HPDE6-E6E7 (cell line): ENCODE measurements at regions not wholly inside any gene's neighbourhood (a gene's known extent, or its start where the extent isn't known, plus 50 kb on each side); places are given as distances from the start of the nearest gene placed in this dataset.

Source experiments
- DNase-seq: peaks from one replicate; pipeline ENCODE4 v3.0.0; 2011; ENCODE audit warnings: missing footprints; ENCODE audit errors: extremely low spot score

DNA sequence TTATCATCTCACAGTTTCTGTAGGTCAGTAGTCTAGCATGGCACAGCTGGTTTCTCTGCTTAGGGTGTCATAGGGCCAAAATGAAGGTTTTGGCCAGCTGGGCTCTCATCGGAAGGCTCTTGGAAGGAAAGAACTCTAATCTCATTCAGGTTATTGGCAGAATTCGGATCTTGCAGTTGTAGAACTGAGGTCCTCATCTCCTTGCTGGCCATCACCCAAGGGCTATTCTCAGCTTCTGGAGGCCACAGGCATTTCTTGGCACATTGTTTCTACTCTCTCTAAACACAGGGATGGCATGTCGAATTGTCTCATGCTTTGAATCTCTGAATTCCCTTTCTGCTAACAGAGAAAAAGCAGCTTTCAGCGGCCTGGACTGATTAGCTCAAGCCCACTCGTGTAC is 258.0 kb upstream of the SMARCA2 start:
- no peak for DNase-seq

DNA sequence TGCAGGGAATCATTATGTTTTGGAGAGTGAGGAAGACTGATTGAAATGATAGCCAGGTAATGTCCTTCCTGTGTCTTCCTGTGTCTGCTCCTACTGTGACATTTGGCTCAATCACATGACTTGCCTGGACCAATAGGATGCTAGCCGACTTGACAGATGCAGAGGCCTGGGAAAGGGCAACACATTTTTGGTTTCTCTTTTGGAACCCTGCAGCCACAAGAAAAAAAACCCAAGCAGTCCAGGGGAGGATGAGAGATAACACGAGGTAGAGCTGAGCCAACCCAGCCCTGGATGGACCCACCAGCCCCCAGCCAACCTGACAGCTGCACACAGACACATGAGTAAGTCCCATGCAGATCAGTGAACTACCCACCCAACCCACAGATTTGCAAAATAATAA is 256.1 kb upstream of the SMARCA2 start:
- no peak for DNase-seq

DNA sequence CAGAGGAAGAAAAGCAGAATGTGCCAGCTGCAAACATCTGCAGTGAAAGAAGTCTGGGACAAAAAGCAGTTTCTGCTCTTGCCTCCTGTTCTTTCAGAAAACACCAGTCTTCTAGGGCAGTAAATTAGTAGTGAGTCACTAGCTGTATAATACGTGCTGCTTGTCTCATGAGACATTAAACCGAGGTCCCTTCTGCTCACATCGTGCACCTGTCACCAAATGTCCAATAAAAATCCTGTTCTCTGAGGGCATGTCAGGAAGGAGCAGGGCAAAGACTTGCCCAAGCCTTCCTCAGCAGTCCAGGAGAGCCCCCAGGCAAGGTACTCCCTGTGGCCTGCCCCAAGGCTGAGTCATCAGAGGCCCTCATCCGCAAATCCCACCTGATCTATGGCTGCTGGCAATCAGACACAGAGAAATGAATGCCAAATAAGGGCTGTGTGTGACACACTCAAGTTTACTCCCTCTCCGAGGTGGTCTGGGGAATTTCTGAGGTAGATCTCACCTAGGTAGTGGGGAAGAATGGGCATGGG is 255.3 kb upstream of the SMARCA2 start:
- DNase-seq, result peak; percentile 0

DNA sequence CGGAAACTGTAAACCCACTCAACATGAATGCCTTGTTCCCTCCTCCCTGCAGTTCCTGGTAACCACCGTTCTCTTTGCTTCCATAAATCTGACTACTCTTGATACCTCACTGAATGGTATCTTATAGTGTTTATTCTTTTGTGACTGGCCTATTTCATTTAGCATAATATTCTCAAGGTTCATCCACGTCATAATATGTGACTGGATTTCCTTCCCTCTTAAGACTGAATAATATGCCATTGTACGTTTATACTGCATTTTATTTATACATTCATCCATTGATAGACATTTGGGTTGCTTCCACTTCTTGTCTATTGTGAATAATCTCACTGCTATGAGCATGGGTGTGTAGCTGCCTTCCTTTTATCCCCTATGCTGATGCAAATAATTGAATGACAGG is 253.3 kb upstream of the SMARCA2 start:
- DNase-seq, result no peak

DNA sequence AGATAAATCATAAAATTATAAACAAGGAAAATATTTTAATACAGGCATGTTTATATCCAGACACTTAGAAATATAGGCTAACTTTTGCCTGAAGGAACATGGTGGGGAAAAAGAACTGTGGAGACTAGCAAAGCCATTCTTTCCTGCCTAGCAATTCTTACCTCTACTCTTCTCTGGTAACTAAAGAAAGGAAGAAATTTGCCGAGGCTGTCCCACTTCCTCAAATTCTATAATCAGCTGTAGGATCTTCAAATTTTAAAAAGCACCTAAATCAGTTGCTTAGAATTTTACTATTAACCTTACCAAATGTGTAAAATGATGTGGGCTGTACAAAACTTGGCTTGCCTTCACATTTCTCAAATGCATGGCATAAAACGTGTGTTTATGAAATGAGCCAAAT is 249.1 kb upstream of the SMARCA2 start:
- DNase-seq, result no peak

DNA sequence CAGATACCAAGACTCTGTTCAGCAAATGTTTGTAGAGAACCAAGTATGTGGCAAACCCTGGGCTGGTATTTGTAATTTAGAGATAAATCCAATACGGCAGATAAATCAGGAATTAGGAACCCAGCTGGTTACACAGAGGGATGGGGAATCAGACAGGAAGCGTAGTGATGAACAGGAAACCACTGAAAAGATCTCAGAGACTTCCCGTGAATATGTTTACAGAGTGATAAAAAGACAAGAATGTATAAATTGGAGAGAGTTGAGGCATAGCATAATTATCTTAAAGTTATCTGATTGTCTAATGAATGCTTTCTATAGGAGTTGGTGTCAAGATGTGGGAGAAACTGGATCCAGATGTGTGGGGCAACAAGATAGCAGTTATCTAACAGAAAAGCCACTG is 246.6 kb upstream of the SMARCA2 start:
- DNase-seq, result no peak

DNA sequence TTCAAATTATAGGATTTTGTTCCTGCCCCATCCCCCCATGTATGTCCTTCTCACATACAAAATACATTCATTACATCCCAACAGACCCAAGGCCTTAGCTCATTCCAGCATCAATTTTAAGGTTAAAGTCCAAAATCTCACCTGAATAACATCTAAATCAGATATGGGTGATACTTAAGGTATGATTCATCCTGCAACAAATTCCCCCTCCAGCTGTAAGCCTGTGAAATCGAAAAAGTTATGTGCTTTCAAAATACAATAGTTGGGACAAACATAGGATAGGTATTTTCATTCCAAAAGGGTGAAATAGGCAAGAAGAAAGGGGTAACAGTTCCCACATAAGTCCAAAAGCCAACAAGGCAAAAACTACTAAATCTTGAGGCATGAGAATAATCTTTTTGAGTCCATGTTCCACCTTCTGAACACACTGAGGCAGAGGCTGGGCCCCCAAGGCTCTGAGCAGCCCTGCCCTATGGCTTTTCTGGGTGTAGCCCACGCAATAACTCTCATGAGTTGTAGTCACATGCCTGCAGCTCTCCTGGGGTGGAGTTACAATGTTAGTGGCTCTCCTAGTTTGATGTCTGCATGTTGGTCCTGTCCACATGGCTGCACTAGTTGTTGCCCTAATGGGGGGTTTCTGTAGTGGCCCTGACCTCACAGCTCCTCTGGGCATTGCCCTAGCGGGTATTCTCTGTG is 243.9 kb upstream of the SMARCA2 start:
- DNase-seq, result no peak

DNA sequence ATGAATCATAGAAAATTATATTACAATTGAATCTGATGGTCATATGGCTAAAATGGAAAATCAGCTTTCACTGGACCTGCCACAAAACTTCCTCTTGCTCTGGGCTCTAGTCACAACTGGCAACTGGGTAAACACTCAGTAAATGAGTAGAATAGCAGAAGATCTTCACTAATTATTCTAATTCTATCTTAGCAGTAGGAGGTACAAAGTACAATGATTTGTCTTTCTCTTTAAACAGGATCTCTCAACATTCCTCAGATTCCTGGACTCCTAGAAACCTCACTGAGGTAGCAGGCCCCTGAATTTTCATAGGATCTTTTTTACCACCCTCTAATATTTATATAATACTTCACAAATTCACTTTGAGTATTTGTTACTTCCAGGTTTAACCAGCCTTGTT is 239.9 kb upstream of the SMARCA2 start:
- DNase-seq, result no peak

DNA sequence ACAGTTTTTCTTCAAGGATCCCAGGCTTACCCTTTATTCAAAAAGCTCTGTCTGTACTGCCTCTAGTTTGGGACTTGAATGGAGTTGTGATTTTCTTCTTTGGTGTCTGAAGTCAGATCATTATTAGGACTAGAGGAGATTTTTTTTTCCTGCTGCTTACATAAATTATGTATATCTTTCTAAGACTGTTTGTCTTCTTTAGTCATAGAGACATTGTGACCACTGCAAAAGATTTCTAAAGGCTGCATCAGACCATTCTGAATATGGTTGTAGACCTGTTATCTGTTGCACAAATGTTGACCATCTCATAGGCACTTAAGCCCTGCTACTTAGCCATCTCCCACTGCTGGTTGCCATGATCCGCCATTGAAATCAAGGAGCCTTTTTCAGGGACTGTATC is 238.5 kb upstream of the SMARCA2 start:
- DNase-seq, result no peak

DNA sequence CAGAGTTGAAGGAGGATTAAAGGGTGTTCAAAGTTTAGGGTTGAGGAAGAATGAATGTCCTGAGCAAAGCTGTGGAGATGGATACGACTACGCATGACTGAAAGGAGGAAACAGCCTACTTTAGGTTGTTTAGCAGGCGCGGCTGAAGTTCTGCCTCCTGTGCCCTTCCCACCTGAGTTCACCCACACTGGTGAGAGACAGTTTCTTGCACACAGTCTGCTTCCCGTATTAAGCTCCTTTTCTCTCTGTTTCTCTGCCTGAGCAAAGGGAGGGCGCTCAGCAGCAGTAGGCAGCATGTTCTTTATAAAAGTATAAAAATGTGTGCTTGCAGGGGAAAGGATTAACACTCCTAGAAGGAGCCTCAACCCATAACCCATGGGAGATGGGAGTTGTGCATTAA is 224.0 kb upstream of the SMARCA2 start:
- no peak for DNase-seq

DNA sequence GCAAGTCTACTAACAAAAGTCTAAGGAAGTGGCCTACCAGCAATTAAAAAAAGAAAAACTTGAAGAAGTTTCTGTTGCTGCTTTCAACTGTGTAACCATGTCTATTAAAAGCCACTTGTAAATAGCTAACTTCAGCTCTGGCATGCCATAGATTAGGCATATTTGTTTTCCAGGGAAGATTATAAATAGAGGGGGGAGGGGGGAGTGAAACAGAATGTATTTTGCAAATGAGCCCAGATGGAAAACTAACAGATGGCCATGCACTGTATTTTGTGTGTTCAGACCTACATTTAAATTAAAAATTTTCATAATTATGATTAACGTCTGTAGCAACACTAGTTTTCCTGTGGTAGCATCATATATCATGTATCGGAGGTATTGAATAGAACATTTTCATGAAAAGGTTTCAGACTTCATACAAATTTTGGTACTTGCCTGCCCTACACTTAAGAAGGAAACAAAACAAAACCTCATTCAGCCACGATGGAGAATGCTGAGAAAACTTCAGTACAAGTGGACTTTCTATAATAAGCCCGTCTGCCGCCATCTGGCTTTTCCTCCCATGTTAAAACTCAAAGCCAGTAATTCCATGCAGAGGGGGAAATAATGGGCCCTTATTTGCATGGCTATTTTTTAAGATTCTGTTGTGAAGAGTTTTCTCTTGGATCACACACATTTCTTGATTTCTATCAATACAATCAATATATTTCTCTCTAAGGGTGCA is 220.4 kb upstream of the SMARCA2 start:
- no peak for DNase-seq

DNA sequence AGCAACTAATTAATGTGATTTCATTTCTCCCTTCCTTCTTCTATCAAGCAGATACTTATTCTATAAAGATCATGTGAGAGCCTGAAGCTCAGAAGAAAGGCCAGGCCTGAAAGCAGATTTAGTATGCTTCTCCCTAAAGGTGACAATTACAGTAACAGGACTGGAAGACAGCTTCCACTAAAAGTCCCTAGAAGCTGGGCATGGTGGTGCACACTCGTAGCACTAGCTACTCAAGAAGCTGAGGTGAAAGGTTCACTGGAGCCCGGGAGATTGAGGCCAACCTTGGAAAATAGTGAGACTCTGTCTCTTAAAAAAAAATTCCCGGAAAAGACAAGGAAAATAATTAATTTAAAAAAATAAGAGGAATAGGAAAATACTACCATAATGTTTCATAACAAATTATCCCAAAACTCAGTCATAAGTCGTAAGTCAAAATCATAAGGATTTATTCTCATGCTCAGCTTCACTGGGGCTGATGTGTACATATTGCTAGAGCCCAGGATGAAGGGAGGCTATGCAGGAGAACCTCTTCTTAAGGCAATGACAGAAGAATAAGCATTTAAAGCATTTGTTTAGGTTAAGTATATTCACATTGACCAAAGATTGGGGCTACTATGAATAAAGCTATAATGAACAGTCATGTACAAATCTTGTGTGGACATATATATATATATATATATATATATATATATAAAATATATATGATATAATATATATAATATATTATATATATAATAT is 210.8 kb upstream of the SMARCA2 start:
- no peak for DNase-seq

DNA sequence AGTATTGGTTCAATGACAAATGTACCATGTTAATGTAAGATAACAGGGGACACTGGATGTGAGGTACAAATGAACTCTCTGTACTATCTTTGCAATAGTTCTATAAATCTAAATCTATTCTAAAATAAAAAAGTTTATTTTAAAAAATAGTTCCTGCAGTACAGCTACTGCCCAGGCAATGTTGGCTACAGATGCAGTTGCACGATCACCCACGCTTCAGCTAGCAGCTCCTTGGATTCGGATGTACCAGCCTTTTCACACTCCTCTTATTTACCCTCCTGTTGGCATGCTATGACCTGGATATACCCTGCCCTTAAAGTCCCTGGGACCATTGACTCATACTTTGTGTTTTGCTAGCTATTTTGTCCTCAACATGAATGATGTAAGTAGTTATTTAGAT is 185.4 kb upstream of the SMARCA2 start:
- no peak for DNase-seq

DNA sequence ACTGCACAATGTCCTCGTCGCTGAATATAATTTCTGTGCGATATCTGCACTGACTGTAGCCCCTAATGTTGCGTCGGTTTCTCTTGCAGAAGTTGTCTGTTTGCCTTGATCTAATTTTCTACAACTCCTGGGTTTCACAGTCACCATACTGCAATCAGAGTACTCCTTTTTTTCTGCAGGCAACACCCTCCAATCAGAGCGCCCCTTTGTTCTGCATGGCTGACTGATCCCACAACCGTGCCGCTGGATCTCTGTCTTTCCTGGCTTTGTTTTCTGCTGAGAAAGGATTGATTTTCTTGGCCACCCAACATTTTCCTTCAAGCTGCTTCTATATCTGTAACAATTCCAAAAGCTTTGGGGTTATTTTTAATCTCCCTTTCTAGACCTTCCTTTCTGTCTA is 182.2 kb upstream of the SMARCA2 start:
- DNase-seq, result no peak

DNA sequence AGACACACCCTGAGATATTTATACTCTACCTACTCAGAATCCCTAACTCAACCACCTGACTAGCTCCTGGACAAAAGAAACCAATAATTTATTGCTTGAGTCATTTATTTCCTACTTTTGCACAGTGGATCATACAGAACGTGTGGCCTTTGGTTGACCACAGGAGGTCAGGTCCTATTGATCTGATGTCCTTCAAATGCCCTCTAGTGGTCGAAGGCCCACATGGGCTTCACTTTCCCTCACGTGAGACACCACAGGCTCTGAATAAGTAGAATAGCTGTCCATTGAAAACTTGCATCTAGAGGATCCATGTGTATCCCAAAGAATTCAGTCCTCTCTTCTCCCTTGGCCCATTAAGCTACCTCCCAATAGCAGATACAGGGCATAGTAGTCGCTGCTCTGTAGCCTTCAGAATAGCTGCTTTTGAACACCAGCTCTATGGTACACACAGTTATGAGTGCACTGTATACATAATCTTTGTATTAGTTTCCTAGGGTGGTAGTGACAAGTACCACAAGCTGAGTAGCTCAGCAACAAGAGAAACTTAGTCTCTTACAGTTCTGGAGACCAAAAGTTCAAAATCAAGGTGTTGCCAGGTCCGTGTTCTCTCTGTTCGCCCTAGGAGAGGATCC is 177.6 kb upstream of the SMARCA2 start:
- peak; percentile 4 for DNase-seq

DNA sequence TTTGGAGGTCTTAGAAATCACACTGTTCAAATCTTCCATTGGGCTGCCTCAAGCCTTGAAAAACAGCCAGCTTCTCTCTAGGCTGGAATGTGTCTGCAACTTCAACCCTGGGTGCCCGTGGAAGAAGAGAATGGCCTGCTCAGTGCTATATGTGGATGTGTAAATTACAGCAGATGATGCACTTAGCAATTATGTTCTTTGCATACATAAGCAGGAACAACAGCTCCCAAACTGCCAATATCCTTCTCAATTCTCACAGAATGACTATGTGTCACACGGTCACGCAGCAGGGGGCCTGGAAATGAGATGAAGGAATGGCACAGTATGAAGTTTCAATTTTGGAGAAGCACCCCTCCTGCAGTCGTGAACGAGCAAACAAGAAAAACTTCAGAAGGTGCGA is 175.2 kb upstream of the SMARCA2 start:
- no peak for DNase-seq

DNA sequence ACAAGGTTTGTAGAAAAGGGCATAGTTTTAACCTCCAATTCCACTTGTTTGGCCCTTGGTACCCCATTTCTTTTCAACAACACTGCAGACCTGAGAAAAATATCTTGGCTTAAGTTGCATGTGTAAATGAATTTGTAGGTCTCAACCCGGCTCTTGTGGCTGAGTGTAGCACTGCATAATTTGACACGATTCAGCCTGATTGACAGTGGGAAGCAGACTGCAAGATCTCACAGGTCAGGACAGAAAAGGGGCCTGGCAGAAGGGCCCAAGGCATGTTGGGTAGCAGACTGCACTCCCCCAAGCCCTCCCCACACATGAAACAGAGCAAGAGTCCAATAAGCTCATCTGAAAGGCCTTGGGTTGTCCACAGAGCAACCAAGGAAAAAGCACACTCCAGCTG is 169.7 kb upstream of the SMARCA2 start:
- DNase-seq, result no peak

DNA sequence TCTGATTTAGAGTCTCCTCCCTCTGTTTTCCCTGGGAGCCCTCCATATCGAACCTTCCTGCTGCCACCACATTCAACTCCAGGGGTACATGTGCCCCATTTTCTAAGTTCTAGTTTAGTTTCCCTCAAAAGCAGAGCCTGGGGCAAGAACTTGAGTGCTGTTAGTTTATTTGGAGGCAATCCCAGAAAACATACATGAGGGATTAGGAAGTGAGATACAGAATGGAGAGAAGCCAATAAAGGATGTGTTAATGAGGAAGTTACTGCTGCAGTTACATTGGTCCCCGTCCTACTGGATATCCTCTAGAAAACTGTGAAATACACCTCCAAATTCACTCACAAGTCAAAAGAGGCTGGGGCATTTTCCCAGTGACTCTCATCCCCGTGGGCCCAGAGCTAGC is 159.4 kb upstream of the SMARCA2 start:
- no peak for DNase-seq

DNA sequence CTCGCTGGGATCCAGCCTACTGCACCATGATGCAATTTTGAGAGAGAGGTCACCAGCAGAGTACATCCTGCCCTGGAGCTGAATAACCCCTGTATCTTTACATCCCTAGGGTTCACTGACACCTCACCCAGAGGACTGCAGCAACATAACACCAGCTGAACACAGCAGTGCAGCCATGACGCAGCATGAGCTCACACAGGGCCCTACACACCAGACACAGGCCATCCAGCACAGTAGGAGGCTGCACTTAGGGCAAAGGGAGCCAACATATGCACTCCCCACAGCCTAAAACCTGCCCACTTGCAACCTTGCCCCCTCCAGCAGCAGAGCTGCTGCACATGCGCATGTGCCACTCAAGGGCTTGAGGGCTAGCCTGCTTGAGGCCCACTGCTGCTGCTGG is 157.3 kb upstream of the SMARCA2 start:
- no peak for DNase-seq

DNA sequence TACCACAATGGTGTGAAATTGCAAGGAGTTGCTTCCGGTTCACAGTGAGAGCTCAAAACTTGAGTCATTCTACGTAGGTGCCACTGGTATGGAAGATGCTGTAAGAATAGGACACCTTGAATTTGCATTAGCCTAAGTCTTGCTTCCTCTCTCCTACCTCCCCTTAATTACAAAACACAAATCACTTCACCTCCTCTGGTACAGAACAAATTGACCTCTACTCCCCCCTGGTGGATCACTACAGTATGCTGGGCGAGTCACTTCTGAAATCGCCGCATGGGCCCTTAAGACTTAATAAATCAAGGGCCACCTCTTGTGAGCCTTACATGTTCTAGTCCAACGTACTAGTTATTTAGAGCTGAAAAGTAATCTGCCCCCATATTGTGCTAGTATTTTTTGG is 145.3 kb upstream of the SMARCA2 start:
- peak; percentile 11 for DNase-seq

DNA sequence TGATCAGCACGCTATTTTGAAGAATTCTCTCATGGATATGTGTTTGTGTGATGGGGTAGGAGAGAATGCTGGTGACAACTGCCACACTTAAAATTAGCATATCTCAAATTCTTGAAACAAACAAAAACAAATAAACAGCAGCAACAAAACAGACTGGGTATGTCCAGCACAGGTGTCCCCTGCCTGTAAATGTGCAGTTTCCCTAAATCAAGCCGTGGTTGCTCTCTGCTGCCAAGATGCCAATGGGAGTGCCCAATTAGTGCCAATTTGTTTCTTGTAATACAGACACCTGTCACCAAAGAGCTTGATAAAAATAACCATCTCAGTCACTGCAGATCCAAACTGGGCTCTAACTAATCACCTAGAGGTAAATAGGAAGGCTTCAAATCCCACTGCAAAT is 144.2 kb upstream of the SMARCA2 start:
- no peak for DNase-seq
